ENCODE measurements at regions not wholly inside any gene's neighbourhood (a gene's known extent, or its start where the extent isn't known, plus 50 kb on each side); places are given as distances from the start of the nearest gene placed in this dataset.

GRCh38 chr2:200171731-200172482 lies 134.6 kb upstream of the SPATS2L start:
- no peak overlapping the region for H3K4me3 ChIP-seq (ENCODE audit: low read depth, low read length)
- no peak for DNase-seq (ENCODE audit: low read depth)
- no peak for TF ChIP-seq CTCF (conservative IDR thresholded peaks at IDR 0.05; ENCODE audit: low read depth, low read length)

- no peak overlapping the region for H3K4me3 ChIP-seq (ENCODE audit: low read depth, low read length)
- no peak for TF ChIP-seq CTCF (conservative IDR thresholded peaks at IDR 0.05; ENCODE audit: low read depth, low read length)
- no peak for DNase-seq (ENCODE audit: low read depth)
Measured at GRCh38 chr2:200172521-200172920, 134.0 kb upstream of the SPATS2L start.

GRCh38 chr2:200172944-200173581 lies 133.4 kb upstream of the SPATS2L start:
- TF ChIP-seq CTCF (conservative IDR thresholded peaks at IDR 0.05; ENCODE audit: low read depth, low read length), result no peak
- no peak overlapping the region for H3K4me3 ChIP-seq (ENCODE audit: low read depth, low read length)
- no peak for DNase-seq (ENCODE audit: low read depth)

GRCh38 chr2:200173691-200174090 lies 132.8 kb upstream of the SPATS2L start:
- TF ChIP-seq CTCF (conservative IDR thresholded peaks at IDR 0.05; ENCODE audit: low read depth, low read length), result no peak
- no peak overlapping the region for H3K4me3 ChIP-seq (ENCODE audit: low read depth, low read length)
- DNase-seq (ENCODE audit: low read depth), result no peak

- H3K4me3 ChIP-seq (ENCODE audit: low read depth, low read length), result no peak overlapping the region
- DNase-seq (ENCODE audit: low read depth), result no peak
- no peak for TF ChIP-seq CTCF (conservative IDR thresholded peaks at IDR 0.05; ENCODE audit: low read depth, low read length)
Measured at GRCh38 chr2:200174433-200175216, 131.9 kb upstream of the SPATS2L start.

- TF ChIP-seq CTCF (conservative IDR thresholded peaks at IDR 0.05; ENCODE audit: low read depth, low read length), result no peak
- DNase-seq (ENCODE audit: low read depth), result no peak
- H3K4me3 ChIP-seq (ENCODE audit: low read depth, low read length), result no peak overlapping the region
Measured at GRCh38 chr2:200177971-200178911, 128.3 kb upstream of the SPATS2L start.
